Lower leg skin (tissue), 3 donors: ENCODE measurements at regions not wholly inside any gene's neighbourhood (a gene's known extent, or its start where the extent isn't known, plus 50 kb on each side); places are given as distances from the start of the nearest gene placed in this dataset.

ENCODE experiments used
- CTCF ChIP-seq, 3 donors: fragments of 450-650 bp; IDR thresholded peaks; one replicate each; pipeline ENCODE4 v1.5.1; 2016; ENCODE audit warnings: antibody characterized with exemption in 3 of 3, mild to moderate bottlenecking in 3 of 3, moderate library complexity in 2 of 3
- POLR2A ChIP-seq, 2 donors: fragments of 450-650 bp; IDR thresholded peaks; one replicate each; pipeline ENCODE4 v1.6.1; 2016 to 2017; ENCODE audit warnings: antibody characterized with exemption in 2 of 2, mild to moderate bottlenecking in 1 of 2, moderate library complexity in 1 of 2

- TF ChIP-seq POLR2A (IDR thresholded peaks at IDR 0.05) = no peak
- no peak for TF ChIP-seq CTCF (IDR thresholded peaks at IDR 0.05)
Observed at GRCh38 chr7:115674467-115675024, 356.0 kb downstream of the TFEC start.
